NT2/D1 (cell line): ENCODE measurements at regions not wholly inside any gene's neighbourhood (a gene's known extent, or its start where the extent isn't known, plus 50 kb on each side); places are given as distances from the start of the nearest gene placed in this dataset.

Experiments
- SUZ12 ChIP-seq: IDR thresholded peaks from 2 replicates; pipeline ENCODE4 v1.6.1; 2011; ENCODE audit not compliant: insufficient read length, insufficient read depth; ENCODE audit errors: extremely low read depth
- YY1 ChIP-seq: IDR thresholded peaks from 2 replicates; pipeline ENCODE4 v1.6.1; 2011; ENCODE audit not compliant: insufficient read length, insufficient read depth
- ZNF274 ChIP-seq: IDR thresholded peaks from 2 replicates; pipeline ENCODE4 v1.6.1; 2011; ENCODE audit warnings: mild to moderate bottlenecking, low read depth, low read length

- no peak for TF ChIP-seq SUZ12
- no peak for TF ChIP-seq YY1
- TF ChIP-seq ZNF274: no peak
Observed at GRCh38 chr3:159448902-159449301, 539.7 kb upstream of the IL12A start.
